ENCODE measurements at regions not wholly inside any gene's neighbourhood (a gene's known extent, or its start where the extent isn't known, plus 50 kb on each side); places are given as distances from the start of the nearest gene placed in this dataset.

GRCh38 chr2:66721776-66722175, 286.9 kb downstream of the MEIS1 start:
- Histone ChIP-seq H3K27me3 (ENCODE audit: control insufficient read depth, insufficient read depth, low read length) (no peaks in the 10 kb centered on the region), H3K36me3 (ENCODE audit: control insufficient read depth, insufficient read depth, low read length) (no peaks in the 10 kb centered on the region), H3K27ac (ENCODE audit: low read length) (no peak overlapping the region), H3K4me3 (ENCODE audit: low read depth in 2 of 2, low read length in 2 of 2) (no peak overlapping the region), H3K4me1 (ENCODE audit: control insufficient read depth, insufficient read depth, low read length) (no peaks in the 10 kb centered on the region), H3K9me3 (ENCODE audit: control insufficient read depth, insufficient read depth, low read depth, low read length) (no peaks in the 10 kb centered on the region)
- ChIA-PET CTCF (no interaction called here), POLR2A (no interaction called here)
- no peak for ATAC-seq
- in situ Hi-C loops (cut with HindIII; ENCODE audit: low pct_unique_long_range_greater_than_20kb, low sequenced_read_pairs) = no loop called here
- no peak for TF ChIP-seq REST (IDR thresholded peaks at IDR 0.05; ENCODE audit: insufficient read depth in 1 of 2, low read depth in 2 of 2, low read length in 1 of 2)
- TF ChIP-seq SIN3A (IDR thresholded peaks at IDR 0.05; ENCODE audit: borderline replicate concordance, insufficient read depth, low read depth, low read length) = no peak
- no peak for TF ChIP-seq TCF7L2 (IDR thresholded peaks at IDR 0.05; ENCODE audit: low read depth, low read length)
- no peak for TF ChIP-seq POLR2AphosphoS5 (IDR thresholded peaks at IDR 0.05; ENCODE audit: low read depth, low read length)
- TF ChIP-seq CTCF (IDR thresholded peaks at IDR 0.05) = no peak
- intact Hi-C loops (cut with micrococcal nuclease; ENCODE audit: unreplicated experiment) = no loop called here
- no peak for DNase-seq (ENCODE audit: low read depth, low spot score)
- no TSS peak for BruUV-seq (replicated peaks)

GRCh38 chr2:66724241-66724640, 289.3 kb downstream of the MEIS1 start:
- DNase-seq (ENCODE audit: low read depth, low spot score) = no peak
- Histone ChIP-seq H3K36me3 (ENCODE audit: control insufficient read depth, insufficient read depth, low read length) (no peaks in the 10 kb centered on the region), H3K27ac (ENCODE audit: low read length) (no peak overlapping the region), H3K4me3 (ENCODE audit: low read depth in 2 of 2, low read length in 2 of 2) (no peak overlapping the region), H3K27me3 (ENCODE audit: control insufficient read depth, insufficient read depth, low read length) (no peaks in the 10 kb centered on the region), H3K9me3 (ENCODE audit: control insufficient read depth, insufficient read depth, low read depth, low read length) (no peaks in the 10 kb centered on the region), H3K4me1 (ENCODE audit: control insufficient read depth, insufficient read depth, low read length) (no peaks in the 10 kb centered on the region)
- intact Hi-C loops (cut with micrococcal nuclease; ENCODE audit: unreplicated experiment) = no loop called here
- in situ Hi-C loops (cut with HindIII; ENCODE audit: low pct_unique_long_range_greater_than_20kb, low sequenced_read_pairs) = no loop called here
- no peak for TF ChIP-seq TCF7L2 (IDR thresholded peaks at IDR 0.05; ENCODE audit: low read depth, low read length)
- BruUV-seq (replicated peaks) = no TSS peak
- ChIA-PET CTCF (no interaction called here), POLR2A (no interaction called here)
- ATAC-seq = no peak

GRCh38 chr2:66729416-66730330, 294.7 kb downstream of the MEIS1 start:
- H3K4me3 ChIP-seq (ENCODE audit: low read depth in 2 of 2, low read length in 2 of 2) = no peak overlapping the region
- no peak overlapping the region for H3K27ac ChIP-seq (ENCODE audit: low read length)
- H3K9me3 ChIP-seq (ENCODE audit: control insufficient read depth, insufficient read depth, low read depth, low read length) = no peaks in the 10 kb centered on the region
- ChIA-PET POLR2A (no interaction called here), CTCF (no interaction called here)
- BruUV-seq (replicated peaks) = no TSS peak
- DNase-seq (ENCODE audit: low read depth, low spot score) = no peak
- TF ChIP-seq SIN3A (IDR thresholded peaks at IDR 0.05; ENCODE audit: borderline replicate concordance, insufficient read depth, low read depth, low read length) (no peak), CTCF (IDR thresholded peaks at IDR 0.05) (no peak), POLR2AphosphoS5 (IDR thresholded peaks at IDR 0.05; ENCODE audit: low read depth, low read length) (no peak), REST (IDR thresholded peaks at IDR 0.05; ENCODE audit: insufficient read depth in 1 of 2, low read depth in 2 of 2, low read length in 1 of 2) (no peak), TCF7L2 (IDR thresholded peaks at IDR 0.05; ENCODE audit: low read depth, low read length) (no peak)
- H3K27me3 ChIP-seq (ENCODE audit: control insufficient read depth, insufficient read depth, low read length) = no peaks in the 10 kb centered on the region
- H3K36me3 ChIP-seq (ENCODE audit: control insufficient read depth, insufficient read depth, low read length) = no peaks in the 10 kb centered on the region
- H3K4me1 ChIP-seq (ENCODE audit: control insufficient read depth, insufficient read depth, low read length) = no peaks in the 10 kb centered on the region
- no peak for ATAC-seq
- intact Hi-C loops (cut with micrococcal nuclease; ENCODE audit: unreplicated experiment) = no loop called here
- in situ Hi-C loops (cut with HindIII; ENCODE audit: low pct_unique_long_range_greater_than_20kb, low sequenced_read_pairs) = no loop called here
